ENCODE measurements at regions not wholly inside any gene's neighbourhood (a gene's known extent, or its start where the extent isn't known, plus 50 kb on each side); places are given as distances from the start of the nearest gene placed in this dataset.

DNA sequence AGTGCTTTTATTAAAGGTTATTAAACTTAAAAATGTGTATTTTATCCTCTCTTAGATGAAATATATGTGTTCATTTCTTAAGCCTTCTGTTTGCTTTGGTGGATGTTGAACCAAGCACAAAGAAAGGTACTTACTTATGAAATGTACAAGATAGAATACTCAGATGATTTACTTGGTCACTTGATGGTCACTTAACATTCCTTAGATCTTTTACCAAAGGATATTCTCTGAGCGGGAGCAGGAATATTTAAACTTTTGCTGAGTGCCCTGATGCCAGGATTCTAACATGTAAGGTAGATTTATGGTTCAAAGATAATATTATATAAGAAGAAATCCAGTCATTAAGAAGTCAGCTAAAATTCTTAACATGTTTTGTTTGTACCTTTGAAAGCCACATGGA, 193.5 kb upstream of the ZEB2 start:
- Histone ChIP-seq H3K79me2 (ENCODE audit: control insufficient read depth, insufficient read depth, low read length, unreplicated experiment) (no peaks in the 10 kb centered on the region), H3K27me3 (ENCODE audit: insufficient read depth, low read length) (no peaks in the 10 kb centered on the region), H3K36me3 (ENCODE audit: insufficient read depth, low read length) (no peaks in the 10 kb centered on the region), H3K4me3 (ENCODE audit: low read depth, low read length) (no peak overlapping the region), H3K27ac (ENCODE audit: low read depth, low read length) (no peak overlapping the region), H2AFZ (ENCODE audit: low read length, unreplicated experiment) (no peak overlapping the region), H3K4me1 (ENCODE audit: control insufficient read depth, insufficient read depth, low read length, unreplicated experiment) (no peaks in the 10 kb centered on the region)

DNA sequence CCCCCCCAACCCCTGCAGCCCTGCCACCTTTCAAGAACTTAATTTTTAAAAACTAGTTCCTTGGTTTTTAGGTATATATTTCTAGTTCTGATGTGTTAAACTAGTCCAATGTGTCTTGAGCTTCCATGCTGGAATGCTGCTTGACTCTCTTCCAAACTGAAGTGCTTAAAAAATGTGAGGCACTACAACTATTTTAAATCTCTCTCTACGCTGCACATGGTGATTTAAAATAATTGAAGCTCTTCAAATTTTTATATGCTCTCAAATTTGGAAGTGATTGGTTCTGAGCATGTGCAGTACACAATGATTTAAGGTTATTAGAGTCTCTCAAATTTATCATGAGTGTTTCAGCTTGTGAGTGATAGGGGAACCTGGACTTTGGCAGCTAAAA, 192.6 kb upstream of the ZEB2 start:
- H3K27me3 ChIP-seq (ENCODE audit: insufficient read depth, low read length): no peaks in the 10 kb centered on the region

DNA sequence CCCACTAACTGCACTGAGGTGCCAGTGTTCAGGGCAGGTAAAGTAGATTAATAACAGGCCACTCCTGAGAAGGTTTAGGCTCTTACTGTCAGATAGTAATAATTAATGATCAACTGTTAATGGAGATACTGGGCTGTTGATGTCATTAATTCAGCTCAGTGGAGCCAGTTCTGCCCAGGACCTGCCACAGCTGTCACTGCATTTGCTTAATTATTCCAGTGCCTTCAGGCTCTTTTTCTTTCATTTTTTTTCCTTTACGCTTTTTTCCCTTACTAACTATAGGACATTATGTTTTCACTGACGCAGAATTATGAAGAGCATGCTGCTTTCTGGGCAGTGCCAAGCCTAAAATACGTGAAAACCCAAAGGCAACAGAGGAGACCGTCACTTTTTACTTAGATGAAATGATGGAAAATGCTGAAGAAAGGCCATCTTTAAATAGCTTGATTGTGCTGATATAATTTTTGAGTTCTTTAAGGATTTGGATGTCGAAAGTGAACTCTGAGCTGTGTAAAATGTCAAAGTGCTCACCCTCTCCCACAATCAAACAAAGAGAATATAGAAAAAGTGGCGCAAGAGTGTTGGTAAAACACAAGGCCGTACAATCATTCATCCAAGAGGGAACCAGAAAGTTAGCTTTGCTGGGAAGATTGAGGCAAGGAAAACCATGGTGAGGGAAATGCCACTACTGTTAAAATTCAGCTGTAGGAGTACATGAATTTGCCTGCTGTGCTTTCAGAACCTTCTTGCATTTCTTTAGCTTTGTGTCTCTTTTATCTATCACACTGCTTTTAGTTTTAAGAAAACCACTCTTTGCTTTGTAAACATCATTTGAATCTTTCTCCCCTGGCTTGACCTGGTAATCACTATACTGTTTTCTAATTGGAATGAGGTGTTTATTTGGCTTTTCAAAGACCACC, 192.0 kb upstream of the ZEB2 start:
- no peaks in the 10 kb centered on the region for H3K36me3 ChIP-seq (ENCODE audit: insufficient read depth, low read length)
- H3K4me1 ChIP-seq (ENCODE audit: control insufficient read depth, insufficient read depth, low read length, unreplicated experiment): no peaks in the 10 kb centered on the region
- H2AFZ ChIP-seq (ENCODE audit: low read length, unreplicated experiment): no peak overlapping the region
- no peaks in the 10 kb centered on the region for H3K27me3 ChIP-seq (ENCODE audit: insufficient read depth, low read length)
- no peaks in the 10 kb centered on the region for H3K79me2 ChIP-seq (ENCODE audit: control insufficient read depth, insufficient read depth, low read length, unreplicated experiment)
- no peak overlapping the region for H3K4me3 ChIP-seq (ENCODE audit: low read depth, low read length)
- no peak overlapping the region for H3K27ac ChIP-seq (ENCODE audit: low read depth, low read length)

More for the DNA sequence above, 192.6 kb upstream of the ZEB2 start:
- H2AFZ ChIP-seq (ENCODE audit: low read length, unreplicated experiment): no peak overlapping the region
- no peaks in the 10 kb centered on the region for H3K4me1 ChIP-seq (ENCODE audit: control insufficient read depth, insufficient read depth, low read length, unreplicated experiment)
- no peak overlapping the region for H3K4me3 ChIP-seq (ENCODE audit: low read depth, low read length)
- no peaks in the 10 kb centered on the region for H3K36me3 ChIP-seq (ENCODE audit: insufficient read depth, low read length)
- no peaks in the 10 kb centered on the region for H3K79me2 ChIP-seq (ENCODE audit: control insufficient read depth, insufficient read depth, low read length, unreplicated experiment)
- H3K27ac ChIP-seq (ENCODE audit: low read depth, low read length): no peak overlapping the region

DNA sequence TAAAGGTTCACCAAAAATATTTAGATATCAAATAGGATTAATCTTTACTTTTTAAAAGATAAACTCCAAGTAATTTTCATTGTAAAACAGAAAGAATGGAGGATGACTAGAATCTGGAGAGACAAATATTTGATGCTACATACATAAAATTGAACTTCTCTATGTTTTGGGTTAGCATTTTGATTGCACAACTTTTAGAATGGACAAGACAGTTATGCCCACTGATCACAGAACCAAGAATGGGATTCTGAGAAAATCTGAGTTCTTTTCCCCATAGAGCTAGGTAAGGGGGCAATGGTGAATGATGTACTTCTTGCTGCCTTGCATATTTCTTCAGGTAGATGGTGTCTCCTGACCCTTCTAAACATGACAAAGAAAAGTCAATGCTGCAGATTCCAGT, 191.2 kb upstream of the ZEB2 start:
- no peak overlapping the region for H3K27ac ChIP-seq (ENCODE audit: low read depth, low read length)

DNA sequence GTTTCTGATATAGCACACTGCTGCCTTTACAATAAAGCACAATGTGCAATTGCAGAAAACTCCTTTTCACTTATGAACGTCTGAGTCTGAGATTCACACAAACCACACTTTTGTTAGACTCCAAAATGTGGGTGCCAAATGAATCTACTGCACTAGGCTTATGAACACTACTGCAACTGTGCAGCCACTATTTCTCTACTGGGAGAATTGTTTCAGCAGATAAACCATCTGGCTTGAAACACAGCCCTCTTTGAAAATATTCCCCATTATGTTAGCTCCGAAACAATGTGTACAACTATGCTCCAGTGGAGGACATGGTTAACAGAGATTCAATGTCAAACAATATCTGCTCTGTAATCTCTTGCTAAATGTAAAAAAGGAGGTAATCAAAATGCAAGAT, 188.7 kb upstream of the ZEB2 start:
- H2AFZ ChIP-seq (ENCODE audit: low read length, unreplicated experiment): no peak overlapping the region
- no peak overlapping the region for H3K4me3 ChIP-seq (ENCODE audit: low read depth, low read length)
- H3K27ac ChIP-seq (ENCODE audit: low read depth, low read length): no peak overlapping the region
- no peaks in the 10 kb centered on the region for H3K79me2 ChIP-seq (ENCODE audit: control insufficient read depth, insufficient read depth, low read length, unreplicated experiment)
- H3K27me3 ChIP-seq (ENCODE audit: insufficient read depth, low read length): no peaks in the 10 kb centered on the region
- no peaks in the 10 kb centered on the region for H3K36me3 ChIP-seq (ENCODE audit: insufficient read depth, low read length)
- H3K4me1 ChIP-seq (ENCODE audit: control insufficient read depth, insufficient read depth, low read length, unreplicated experiment): peaks cover 9% of the 10 kb centered on the region

More for the DNA sequence above, 191.2 kb upstream of the ZEB2 start:
- H3K27me3 ChIP-seq (ENCODE audit: insufficient read depth, low read length): no peaks in the 10 kb centered on the region
- no peaks in the 10 kb centered on the region for H3K79me2 ChIP-seq (ENCODE audit: control insufficient read depth, insufficient read depth, low read length, unreplicated experiment)
- H3K4me3 ChIP-seq (ENCODE audit: low read depth, low read length): no peak overlapping the region
- no peaks in the 10 kb centered on the region for H3K4me1 ChIP-seq (ENCODE audit: control insufficient read depth, insufficient read depth, low read length, unreplicated experiment)
- no peak overlapping the region for H2AFZ ChIP-seq (ENCODE audit: low read length, unreplicated experiment)
- H3K36me3 ChIP-seq (ENCODE audit: insufficient read depth, low read length): no peaks in the 10 kb centered on the region

DNA sequence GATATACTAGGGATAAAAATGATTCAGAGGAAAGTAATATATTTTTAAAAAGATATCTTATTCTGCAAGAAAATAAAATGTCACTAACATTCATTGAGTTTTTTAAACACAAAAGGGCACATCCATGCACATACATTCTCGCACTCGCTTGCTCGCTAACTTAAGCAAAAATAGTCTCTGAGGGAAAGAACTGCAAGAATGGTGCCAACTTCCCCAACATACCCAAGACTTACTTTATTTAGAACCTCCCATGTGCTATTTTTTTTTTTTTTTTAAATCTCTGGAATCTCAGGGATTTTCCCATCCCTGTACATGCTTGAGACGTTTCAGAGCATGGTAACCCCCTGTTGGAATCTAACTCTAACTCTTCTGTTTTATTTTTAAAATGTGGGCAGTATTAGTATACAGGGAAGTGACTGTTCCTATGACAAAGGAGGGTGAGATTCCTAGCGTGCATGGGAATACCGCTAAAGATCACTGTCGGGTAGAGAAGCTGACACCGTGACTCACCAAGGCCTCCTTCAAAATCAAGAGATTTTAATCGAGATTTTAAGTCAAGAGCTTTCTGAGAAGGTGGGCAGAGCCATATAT, 187.9 kb upstream of the ZEB2 start:
- Histone ChIP-seq H3K4me1 (ENCODE audit: control insufficient read depth, insufficient read depth, low read length, unreplicated experiment) (peaks cover 9% of the 10 kb centered on the region), H3K4me3 (ENCODE audit: low read depth, low read length) (no peak overlapping the region), H3K27me3 (ENCODE audit: insufficient read depth, low read length) (no peaks in the 10 kb centered on the region), H3K79me2 (ENCODE audit: control insufficient read depth, insufficient read depth, low read length, unreplicated experiment) (no peaks in the 10 kb centered on the region), H3K27ac (ENCODE audit: low read depth, low read length) (no peak overlapping the region), H2AFZ (ENCODE audit: low read length, unreplicated experiment) (no peak overlapping the region), H3K36me3 (ENCODE audit: insufficient read depth, low read length) (no peaks in the 10 kb centered on the region)

DNA sequence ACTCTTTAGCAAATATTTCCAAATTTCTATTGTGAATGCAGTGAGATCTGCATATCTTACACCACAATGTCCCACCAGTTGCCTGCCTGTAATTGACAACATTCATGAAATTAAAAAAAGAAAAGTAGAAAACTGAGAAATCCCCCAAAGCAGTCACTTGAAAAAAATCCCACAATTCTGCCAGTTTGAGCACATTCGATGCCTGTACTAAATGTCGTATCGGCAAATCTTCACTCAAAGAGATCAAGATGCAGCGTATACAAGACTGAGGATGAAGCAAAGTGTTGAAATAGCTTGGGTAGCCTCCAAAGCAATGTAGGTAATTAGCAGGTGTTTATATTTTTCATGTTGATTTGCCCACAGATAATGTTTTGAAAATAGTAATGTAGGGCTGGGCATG, 186.7 kb upstream of the ZEB2 start:
- H3K4me3 ChIP-seq (ENCODE audit: low read depth, low read length): no peak overlapping the region
- H3K27ac ChIP-seq (ENCODE audit: low read depth, low read length): no peak overlapping the region
- H3K4me1 ChIP-seq (ENCODE audit: control insufficient read depth, insufficient read depth, low read length, unreplicated experiment): peaks cover 9% of the 10 kb centered on the region
- no peaks in the 10 kb centered on the region for H3K79me2 ChIP-seq (ENCODE audit: control insufficient read depth, insufficient read depth, low read length, unreplicated experiment)
- no peaks in the 10 kb centered on the region for H3K36me3 ChIP-seq (ENCODE audit: insufficient read depth, low read length)
- no peaks in the 10 kb centered on the region for H3K27me3 ChIP-seq (ENCODE audit: insufficient read depth, low read length)
- no peak overlapping the region for H2AFZ ChIP-seq (ENCODE audit: low read length, unreplicated experiment)

DNA sequence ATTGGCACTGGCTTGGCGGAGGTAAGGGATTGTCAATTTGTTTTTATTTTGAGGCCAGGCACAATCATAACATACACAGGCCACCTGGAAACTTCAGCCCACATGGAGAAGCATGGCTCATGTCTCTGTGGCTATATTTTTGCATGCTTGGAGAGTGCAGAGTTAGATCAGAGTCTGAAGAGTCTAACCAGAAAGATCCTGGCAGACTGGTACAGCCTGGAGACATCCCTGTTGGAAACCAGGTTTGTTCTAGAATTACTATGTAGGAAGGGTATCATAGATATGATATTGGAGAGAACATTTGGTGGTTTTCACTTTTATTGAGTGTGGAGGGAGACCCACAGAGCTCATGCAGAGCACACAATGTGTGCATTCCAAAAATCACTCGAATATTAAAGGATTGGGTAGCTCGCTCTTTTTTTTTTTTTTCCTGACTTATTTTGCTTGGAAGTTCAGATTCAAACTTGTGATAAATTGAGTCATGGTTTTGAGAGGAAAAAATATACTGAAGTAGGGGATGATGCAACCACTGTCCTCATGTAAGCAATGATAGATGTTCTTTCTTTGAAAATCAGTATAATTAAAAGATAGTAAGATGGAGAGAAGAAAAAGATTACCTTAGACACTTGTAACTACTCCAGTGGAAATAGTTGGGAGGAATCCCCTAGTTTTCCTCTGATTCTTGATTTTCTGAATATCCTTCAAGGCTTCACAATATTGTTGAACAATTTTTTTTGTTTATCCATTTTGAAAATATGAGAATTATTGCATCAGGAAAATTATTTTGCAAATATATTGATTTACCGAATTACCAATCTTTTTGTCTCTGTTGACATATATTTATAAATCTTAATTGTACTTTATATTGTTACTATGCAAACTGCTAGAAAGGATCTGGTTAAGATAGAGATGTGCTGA, 185.7 kb upstream of the ZEB2 start:
- no peaks in the 10 kb centered on the region for H3K79me2 ChIP-seq (ENCODE audit: control insufficient read depth, insufficient read depth, low read length, unreplicated experiment)
- peaks cover 9% of the 10 kb centered on the region for H3K4me1 ChIP-seq (ENCODE audit: control insufficient read depth, insufficient read depth, low read length, unreplicated experiment)
- no peak overlapping the region for H2AFZ ChIP-seq (ENCODE audit: low read length, unreplicated experiment)
- no peak overlapping the region for H3K27ac ChIP-seq (ENCODE audit: low read depth, low read length)
- no peaks in the 10 kb centered on the region for H3K36me3 ChIP-seq (ENCODE audit: insufficient read depth, low read length)
- H3K27me3 ChIP-seq (ENCODE audit: insufficient read depth, low read length): no peaks in the 10 kb centered on the region
- no peak overlapping the region for H3K4me3 ChIP-seq (ENCODE audit: low read depth, low read length)

DNA sequence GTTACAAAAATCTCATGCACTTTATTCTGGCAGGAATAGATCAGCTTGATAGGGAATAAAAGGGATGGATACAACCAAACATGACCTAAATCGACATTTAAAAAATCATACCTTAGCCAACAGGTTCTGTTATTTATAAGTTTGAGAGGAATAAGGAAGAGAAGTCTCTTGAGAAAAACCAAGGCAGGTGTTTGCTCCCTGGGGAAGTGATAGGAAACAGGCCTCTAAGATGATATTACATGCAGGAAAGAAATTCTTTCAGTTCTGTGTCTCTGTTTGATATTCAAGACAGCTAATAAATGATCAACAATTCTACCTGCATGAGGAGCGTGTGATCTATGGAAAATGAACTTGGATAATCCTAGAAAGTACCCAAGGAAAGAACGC, 184.8 kb upstream of the ZEB2 start:
- Histone ChIP-seq H2AFZ (ENCODE audit: low read length, unreplicated experiment) (no peak overlapping the region), H3K4me1 (ENCODE audit: control insufficient read depth, insufficient read depth, low read length, unreplicated experiment) (peaks cover 9% of the 10 kb centered on the region), H3K79me2 (ENCODE audit: control insufficient read depth, insufficient read depth, low read length, unreplicated experiment) (no peaks in the 10 kb centered on the region), H3K36me3 (ENCODE audit: insufficient read depth, low read length) (no peaks in the 10 kb centered on the region), H3K4me3 (ENCODE audit: low read depth, low read length) (no peak overlapping the region), H3K27me3 (ENCODE audit: insufficient read depth, low read length) (no peaks in the 10 kb centered on the region), H3K27ac (ENCODE audit: low read depth, low read length) (no peak overlapping the region)

DNA sequence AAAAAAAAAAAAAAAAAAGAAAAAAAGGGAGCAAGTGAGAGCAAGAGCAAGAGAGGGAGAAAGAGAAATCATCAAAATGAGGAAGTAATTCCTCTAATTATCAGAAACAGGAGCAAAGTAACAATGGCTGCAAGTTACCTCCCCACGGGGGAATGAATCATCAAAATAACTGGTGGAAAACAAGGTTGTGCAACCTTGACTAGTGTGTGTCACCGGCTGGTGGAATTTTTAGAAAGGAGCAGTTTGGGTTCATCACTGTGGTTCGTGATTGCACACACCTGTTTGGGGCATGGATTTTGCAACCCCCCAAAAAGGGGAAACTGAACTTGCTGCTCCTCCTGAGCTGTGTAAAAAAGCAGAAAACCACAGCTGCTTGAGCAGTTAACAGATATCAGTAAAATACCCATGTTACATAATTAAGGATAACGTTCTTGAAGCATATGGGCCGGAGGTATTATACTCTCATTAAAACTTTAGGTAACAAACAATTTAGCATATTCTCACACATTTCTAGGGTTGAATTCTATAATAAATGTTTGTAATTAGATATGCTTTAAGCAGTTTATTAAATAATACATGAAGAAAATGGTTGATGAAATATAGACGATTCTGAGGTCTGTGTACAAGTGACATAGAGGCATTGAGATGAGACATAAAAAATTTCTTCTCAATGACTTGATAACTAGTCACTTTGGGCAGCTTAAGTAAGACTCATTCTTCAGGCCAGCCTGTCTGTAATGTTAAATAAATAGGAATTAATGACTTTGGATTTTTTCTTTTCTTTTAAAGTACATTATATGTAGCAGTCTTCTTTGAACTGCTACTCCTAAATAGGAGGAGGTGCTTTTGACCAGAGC, 184.2 kb upstream of the ZEB2 start:
- no peaks in the 10 kb centered on the region for H3K36me3 ChIP-seq (ENCODE audit: insufficient read depth, low read length)
- no peaks in the 10 kb centered on the region for H3K27me3 ChIP-seq (ENCODE audit: insufficient read depth, low read length)
- H3K4me3 ChIP-seq (ENCODE audit: low read depth, low read length): no peak overlapping the region
- H3K27ac ChIP-seq (ENCODE audit: low read depth, low read length): no peak overlapping the region
- H2AFZ ChIP-seq (ENCODE audit: low read length, unreplicated experiment): no peak overlapping the region
- H3K4me1 ChIP-seq (ENCODE audit: control insufficient read depth, insufficient read depth, low read length, unreplicated experiment): peaks cover 9% of the 10 kb centered on the region
- no peaks in the 10 kb centered on the region for H3K79me2 ChIP-seq (ENCODE audit: control insufficient read depth, insufficient read depth, low read length, unreplicated experiment)
